HCT116 (cell line): ENCODE measurements at regions not wholly inside any gene's neighbourhood (a gene's known extent, or its start where the extent isn't known, plus 50 kb on each side); places are given as distances from the start of the nearest gene placed in this dataset.

Source experiments
- ATAC-seq: fragments of 200-7000 bp; cut with Tn5 transposase; 2 replicates; pipeline ENCODE4 v1.9.1; 2020; ENCODE audit warnings: mild to moderate bottlenecking, moderate library complexity
- BruUV-seq: library from RNA; stranded (reverse); fragments of 400-500 nt; replicated peaks from 2 replicates; lab custom pipeline; 2021; lab: Mats Ljungman, UMichigan
- CTCF ChIA-PET: fragments of 300-600 bp; sonication (Branson Sonifier 250); formaldehyde crosslinking; loops from one replicate; lab custom pipeline; 2021; ENCODE audit warnings: antibody characterized with exemption; lab: Charles Lee
- POLR2A ChIA-PET: fragments of 300-600, 350-600 bp; sonication (Branson Sonifier 250); formaldehyde crosslinking; loops from one replicate; lab custom pipeline; 2021; ENCODE audit warnings: antibody characterized with exemption; lab: Charles Lee
- RAD21 ChIA-PET, 2 experiments: fragments of 300-600 bp; sonication (Branson Sonifier 250); formaldehyde crosslinking; loops; one replicate each; lab custom pipeline; 2023; ENCODE audit warnings: low total read pairs in 2 of 2; ENCODE audit not compliant: uncharacterized antibody in 2 of 2, unreplicated experiment in 2 of 2, low non-redundant PET in 1 of 2; lab: Charles Lee
- DNase-seq: peaks from one replicate; pipeline ENCODE4 v3.0.0-alpha.2; 2010; ENCODE audit warnings: low read depth, low spot score
- H2AFZ ChIP-seq: fragments of 200-600 bp; shearing (Covaris generic), sonication (generic); 2 replicates; pipeline ENCODE4 v1.6.1; 2017; ENCODE audit warnings: low read depth, mixed run types, mixed read lengths, antibody characterized with exemption, low read length; ENCODE audit not compliant: poor library complexity, severe bottlenecking
- H3K27ac ChIP-seq: 2 replicates; pipeline ENCODE4 v1.5.1; 2012; ENCODE audit warnings: low read depth, low read length
- H3K27me3 ChIP-seq: fragments of 200-600 bp; sonication (generic); 2 replicates; pipeline ENCODE4 v1.6.1; 2016; ENCODE audit warnings: mixed run types, low read length, mixed read lengths; ENCODE audit not compliant: insufficient read depth
- H3K36me3 ChIP-seq, 2 experiments: fragments of 200-500 bp in 1 of 2; fragments of 200-600 bp in 1 of 2; sonication (Bioruptor generic) in 1 of 2; sonication (generic) in 1 of 2; 2 replicates each; pipeline versions ENCODE4 v1.5.1 to v1.6.1; 2014 to 2016; ENCODE audit warnings: low read length in 2 of 2, inconsistent platforms in 1 of 2, mixed read lengths in 1 of 2, mixed run types in 1 of 2; ENCODE audit not compliant: insufficient read depth in 2 of 2, control insufficient read depth in 1 of 2
- H3K4me1 ChIP-seq, 2 experiments: fragments of 200-600 bp in 1 of 2; sonication (generic) in 1 of 2; 2 replicates each; pipeline versions ENCODE4 v1.5.1 to v1.6.1; 2012 to 2017; ENCODE audit warnings: low read length in 2 of 2, inconsistent platforms in 1 of 2, mild to moderate bottlenecking in 1 of 2, mixed read lengths in 1 of 2, mixed run types in 1 of 2, moderate library complexity in 1 of 2; ENCODE audit not compliant: insufficient read depth in 2 of 2, control insufficient read depth in 1 of 2
- H3K4me2 ChIP-seq: fragments of 200-600 bp; sonication (generic); 2 replicates; pipeline ENCODE4 v1.6.1; 2017; ENCODE audit warnings: mixed run types, low read length, mixed read lengths
- H3K4me3 ChIP-seq, 2 experiments: fragments of 200-600 bp in 1 of 2; sonication (generic) in 1 of 2; replicated peaks in 1 of 2; 2 replicates each; pipeline ENCODE4 v1.5.1; 2011 to 2016; ENCODE audit warnings: low read length in 2 of 2, control low read depth in 1 of 2, low read depth in 1 of 2, mild to moderate bottlenecking in 1 of 2, mixed read lengths in 1 of 2, mixed run types in 1 of 2
- H3K79me2 ChIP-seq: fragments of 200-600 bp; sonication (generic); 2 replicates; pipeline ENCODE4 v1.6.1; 2017; ENCODE audit warnings: mild to moderate bottlenecking, mixed run types, low read length, moderate library complexity, mixed read lengths; ENCODE audit not compliant: insufficient read depth
- H3K9ac ChIP-seq: fragments of 200-600 bp; sonication (generic); 2 replicates; pipeline ENCODE4 v1.6.1; 2016; ENCODE audit warnings: low read length, mixed read lengths
- H3K9me2 ChIP-seq: fragments of 200-600 bp; sonication (generic), shearing (Covaris generic); 2 replicates; pipeline ENCODE4 v1.6.1; 2017; ENCODE audit warnings: mixed run types, mild to moderate bottlenecking, moderate library complexity; ENCODE audit not compliant: insufficient read depth
- H3K9me3 ChIP-seq, 2 experiments: fragments of 200-500 bp in 1 of 2; fragments of 200-600 bp in 1 of 2; sonication (Bioruptor generic) in 1 of 2; sonication (generic) in 1 of 2; 2 replicates each; pipeline ENCODE4 v1.6.1; 2014 to 2017; ENCODE audit warnings: low read length in 2 of 2, mixed read lengths in 2 of 2, inconsistent platforms in 1 of 2, low read depth in 1 of 2, mild to moderate bottlenecking in 1 of 2, mixed run types in 1 of 2, moderate library complexity in 1 of 2; ENCODE audit not compliant: control insufficient read depth in 1 of 2, insufficient read depth in 1 of 2
- H4K20me1 ChIP-seq: fragments of 200-600 bp; sonication (generic), shearing (Covaris generic); 2 replicates; pipeline ENCODE4 v1.6.1; 2017; ENCODE audit warnings: mixed run types, mild to moderate bottlenecking, moderate library complexity; ENCODE audit not compliant: insufficient read depth
- CBX3 ChIP-seq: IDR thresholded peaks from 2 replicates; pipeline ENCODE4 v1.6.1; 2012; ENCODE audit warnings: low read depth
- CEBPB ChIP-seq: IDR thresholded peaks from 2 replicates; pipeline ENCODE4 v1.6.1; 2012; ENCODE audit warnings: low read depth
- EGR1 ChIP-seq: IDR thresholded peaks from 2 replicates; pipeline ENCODE4 v1.6.1; 2012; ENCODE audit warnings: low read depth
- ELF1 ChIP-seq: IDR thresholded peaks from 2 replicates; pipeline ENCODE4 v1.6.1; 2012; ENCODE audit warnings: low read depth, borderline replicate concordance
- EZH2 ChIP-seq: fragments of 200-600 bp; sonication (generic); IDR thresholded peaks from 2 replicates; pipeline ENCODE4 v1.6.1; 2017; ENCODE audit warnings: antibody characterized with exemption, mixed run types
- EZH2phosphoT487 ChIP-seq: fragments of 200-600 bp; IDR thresholded peaks from 2 replicates; pipeline ENCODE4 v1.6.1; 2018; ENCODE audit warnings: antibody characterized with exemption, borderline replicate concordance
- FOSL1 ChIP-seq: IDR thresholded peaks from 2 replicates; pipeline ENCODE4 v1.6.1; 2012; ENCODE audit warnings: low read depth
- JUND ChIP-seq: IDR thresholded peaks from 2 replicates; pipeline ENCODE4 v1.6.1; 2012
- MAX ChIP-seq: IDR thresholded peaks from 2 replicates; pipeline ENCODE4 v1.6.1; 2012
- SP1 ChIP-seq: IDR thresholded peaks from 2 replicates; pipeline ENCODE4 v1.6.1; 2012; ENCODE audit warnings: low read depth
- SRF ChIP-seq: IDR thresholded peaks from 2 replicates; pipeline ENCODE4 v1.6.1; 2012; ENCODE audit warnings: low read depth
- YY1 ChIP-seq: IDR thresholded peaks from 2 replicates; pipeline ENCODE4 v1.6.1; 2011; ENCODE audit warnings: low read length, low read depth, moderate library complexity, mild to moderate bottlenecking; ENCODE audit not compliant: insufficient replicate concordance; ENCODE audit errors: extremely low read depth
- ZFX ChIP-seq: fragments of 450-650 bp; IDR thresholded peaks from 2 replicates; pipeline ENCODE4 v1.6.1; 2017
- ZNF274 ChIP-seq: fragments of 200-500 bp; sonication (Bioruptor generic); IDR thresholded peaks from 2 replicates; pipeline ENCODE4 v1.6.1; 2014; ENCODE audit warnings: mild to moderate bottlenecking, low read depth, low read length, inconsistent platforms
- intact Hi-C: fragments of 100-400 bp; cut with micrococcal nuclease; formaldehyde crosslinking; loops from 2 replicates; pipeline ENCODE4 v1.10.0; 2022
- TF ChIP-seq, protein P1 (sequence below): IDR thresholded peaks from 2 replicates; pipeline ENCODE4 v1.6.1; 2012

- BruUV-seq = no TSS peak
- intact Hi-C loops = no loop called here
- no peaks in the 10 kb centered on the region for H3K4me1 ChIP-seq
- H3K27ac ChIP-seq = no peak overlapping the region
- ChIA-PET RAD21 (no interaction called here), POLR2A (no interaction called here), CTCF (no interaction called here)
- no peak overlapping the region for H2AFZ ChIP-seq
- DNase-seq (no peak), ATAC-seq (no peak)
- no peaks in the 10 kb centered on the region for H3K36me3 ChIP-seq
- H3K79me2 ChIP-seq = no peaks in the 10 kb centered on the region
- H3K9me3 ChIP-seq = no peaks in the 10 kb centered on the region
- no peak overlapping the region for H3K4me2 ChIP-seq
- H3K4me3 ChIP-seq = no peak overlapping the region
- no peak for TF ChIP-seq EZH2
- TF ChIP-seq ELF1 = no peak
- no peak for TF ChIP-seq CEBPB
- no peak for TF ChIP-seq EGR1
- no peak for TF ChIP-seq JUND
- no peak for TF ChIP-seq ZNF274
- TF ChIP-seq CBX3 = no peak
- TF ChIP-seq EZH2phosphoT487 = no peak
- TF ChIP-seq SP1 = no peak
- TF ChIP-seq SRF = no peak
- no peak for TF ChIP-seq FOSL1
- TF ChIP-seq, protein P1, sequence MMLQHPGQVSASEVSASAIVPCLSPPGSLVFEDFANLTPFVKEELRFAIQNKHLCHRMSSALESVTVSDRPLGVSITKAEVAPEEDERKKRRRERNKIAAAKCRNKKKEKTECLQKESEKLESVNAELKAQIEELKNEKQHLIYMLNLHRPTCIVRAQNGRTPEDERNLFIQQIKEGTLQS = no peak
- TF ChIP-seq MAX = no peak
- TF ChIP-seq ZFX = no peak
- TF ChIP-seq YY1 = no peak
- peaks cover 3% of the 10 kb centered on the region; the same call in 1 of the 2 replicates for H3K27me3 ChIP-seq
- no peaks in the 10 kb centered on the region for H4K20me1 ChIP-seq
- H3K9me2 ChIP-seq = no peaks in the 10 kb centered on the region
- no peak overlapping the region for H3K9ac ChIP-seq
Observed at GRCh38 chr4:20623939-20624338, 76.3 kb upstream of the PACRGL start.
